Kidney tubule cell (primary cell): ENCODE measurements at regions not wholly inside any gene's neighbourhood (a gene's known extent, or its start where the extent isn't known, plus 50 kb on each side); places are given as distances from the start of the nearest gene placed in this dataset.
"Not testable (repeated sequence)": the region's sequence is repeated elsewhere in the genome, so short reads cannot be mapped to it uniquely, and the experiment has no call there.

Experiments used
- DNase-seq: peaks from one replicate; pipeline ENCODE4 v3.0.0-alpha.2; 2018; ENCODE audit warnings: low spot score

DNA sequence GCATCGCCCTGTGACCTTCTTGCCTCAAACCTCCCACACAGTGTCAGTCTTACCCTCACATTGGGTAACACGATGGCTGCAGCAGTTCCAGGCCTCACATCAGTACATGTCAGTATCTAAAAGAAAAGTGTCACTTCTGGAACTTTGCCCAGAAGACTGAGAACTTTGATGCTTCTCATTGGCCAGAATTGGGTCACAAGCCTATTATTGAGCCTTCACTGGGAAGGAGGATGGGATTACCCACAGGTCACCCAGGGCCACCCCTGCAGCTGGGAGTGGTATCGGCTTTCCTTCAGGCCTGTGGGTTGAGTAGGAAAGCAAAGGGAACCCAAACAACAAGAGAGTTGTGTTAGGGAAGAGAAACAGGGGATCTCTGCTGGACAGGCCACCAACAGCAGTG is 111.5 kb downstream of the NPY start:
- DNase-seq, result no peak

DNA sequence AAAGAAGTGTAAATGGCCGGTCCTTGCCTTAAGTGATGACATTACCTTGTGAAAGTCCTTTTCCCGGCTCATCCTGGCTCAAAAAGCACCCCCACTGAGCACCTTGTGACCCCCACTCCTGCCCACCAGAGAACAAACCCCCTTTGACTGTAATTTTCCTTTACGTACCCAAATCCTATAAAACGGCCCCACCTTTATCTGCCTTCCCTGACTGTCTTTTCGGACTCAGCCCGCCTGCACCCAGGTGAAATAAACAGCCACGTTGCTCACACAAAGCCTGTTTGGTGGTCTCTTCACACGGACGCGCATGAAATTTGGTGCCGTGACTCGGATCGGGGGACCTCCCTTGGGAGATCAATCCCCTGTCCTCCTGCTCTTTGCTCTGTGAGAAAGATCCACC is 112.4 kb downstream of the NPY start:
- DNase-seq, result not testable (repeated sequence)

DNA sequence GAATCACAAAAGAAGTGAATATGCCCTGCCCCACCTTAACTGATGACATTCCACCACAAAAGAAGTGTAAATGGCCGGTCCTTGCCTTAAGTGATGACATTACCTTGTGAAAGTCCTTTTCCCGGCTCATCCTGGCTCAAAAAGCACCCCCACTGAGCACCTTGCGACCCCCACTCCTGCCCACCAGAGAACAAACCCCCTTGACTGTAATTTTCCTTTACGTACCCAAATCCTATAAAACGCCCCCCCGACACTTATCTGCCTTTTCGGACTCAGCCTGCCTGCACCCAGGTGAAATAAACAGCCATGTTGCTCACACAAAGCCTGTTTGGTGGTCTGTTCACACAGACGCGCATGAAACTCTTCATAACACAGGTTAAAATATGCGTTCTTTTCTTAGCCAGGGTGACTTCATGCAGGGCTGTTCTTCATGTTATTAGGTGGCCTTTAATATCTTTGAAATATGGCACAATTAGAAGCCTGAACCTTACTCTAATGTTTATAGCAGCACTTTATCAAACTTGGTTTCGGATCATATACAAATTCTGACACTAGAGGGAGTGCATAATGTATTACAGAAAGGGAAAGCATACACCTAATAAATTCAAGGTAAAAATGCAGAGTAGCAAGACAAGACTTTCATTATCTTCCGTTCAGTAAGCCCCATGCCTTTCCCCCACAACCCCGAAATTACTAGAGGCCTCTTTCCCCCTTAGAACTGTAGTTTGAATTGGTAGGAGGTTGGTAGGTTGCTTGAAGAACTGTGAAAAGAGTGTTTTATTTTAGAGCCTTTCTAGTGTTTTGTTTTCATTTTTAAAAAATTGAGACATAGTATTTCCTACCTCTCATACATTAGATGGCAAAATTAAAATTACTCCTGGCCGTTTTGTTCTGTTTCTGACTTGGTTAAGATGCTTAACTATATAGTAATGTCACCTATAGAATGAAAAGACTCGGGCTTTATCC is 117.9 kb downstream of the NPY start:
- DNase-seq, result peak; percentile 60

DNA sequence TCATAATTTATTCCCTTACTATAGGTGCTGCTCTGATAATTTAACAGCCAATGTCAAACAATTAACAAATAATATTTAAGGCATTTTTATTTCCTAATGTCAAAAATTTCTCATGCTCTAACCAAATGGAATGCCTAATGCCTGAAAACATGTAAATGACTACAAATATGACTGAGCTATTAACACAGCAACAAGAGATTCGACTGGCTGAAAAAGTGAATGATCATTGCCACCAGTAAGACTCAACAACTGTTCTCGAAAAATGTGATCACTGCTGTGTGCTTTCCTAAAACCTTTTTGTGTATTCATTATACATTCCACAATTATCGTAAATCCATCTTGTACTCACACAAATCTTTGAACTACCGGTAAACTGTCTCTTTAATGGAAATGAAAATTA is 118.7 kb downstream of the NPY start:
- no peak for DNase-seq

DNA sequence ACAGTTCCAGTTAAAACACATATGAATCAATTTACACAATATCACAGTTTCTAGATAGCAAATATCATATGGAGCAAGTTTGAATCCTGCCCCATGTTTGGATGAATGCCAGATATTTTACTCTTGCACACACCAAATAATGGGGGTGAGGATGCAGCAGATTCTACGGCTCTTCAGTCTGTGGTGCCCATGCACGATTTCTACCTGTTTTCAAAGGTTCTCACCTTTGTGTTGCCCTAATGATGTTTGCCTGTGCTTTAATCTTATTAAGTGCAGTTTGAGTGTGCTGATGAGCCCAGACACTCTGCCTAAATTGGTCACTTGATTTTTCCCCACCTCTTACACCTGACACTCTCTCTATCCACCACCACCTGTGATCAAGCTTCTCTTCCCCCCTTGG is 119.6 kb downstream of the NPY start:
- DNase-seq, result no peak

DNA sequence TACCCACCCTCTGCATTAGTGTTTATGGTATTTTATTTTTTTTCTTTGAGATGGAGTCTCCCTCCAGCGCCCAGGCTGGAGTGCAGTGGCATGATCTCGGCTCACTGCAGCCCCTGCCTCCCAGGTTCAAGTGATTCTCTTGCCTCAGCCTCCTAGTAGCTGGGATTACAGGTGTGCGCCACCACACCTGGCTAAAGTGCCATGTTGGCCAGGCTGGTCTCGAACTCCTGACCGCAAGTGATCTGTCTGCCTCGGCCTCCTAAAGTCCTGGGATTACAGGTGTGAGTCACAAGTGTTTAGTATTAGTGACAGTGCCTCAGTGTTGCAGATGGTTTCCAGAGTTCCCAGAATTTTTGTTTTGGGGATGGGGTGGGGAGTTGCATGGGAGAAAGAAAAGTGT is 120.3 kb downstream of the NPY start:
- DNase-seq, result no peak

DNA sequence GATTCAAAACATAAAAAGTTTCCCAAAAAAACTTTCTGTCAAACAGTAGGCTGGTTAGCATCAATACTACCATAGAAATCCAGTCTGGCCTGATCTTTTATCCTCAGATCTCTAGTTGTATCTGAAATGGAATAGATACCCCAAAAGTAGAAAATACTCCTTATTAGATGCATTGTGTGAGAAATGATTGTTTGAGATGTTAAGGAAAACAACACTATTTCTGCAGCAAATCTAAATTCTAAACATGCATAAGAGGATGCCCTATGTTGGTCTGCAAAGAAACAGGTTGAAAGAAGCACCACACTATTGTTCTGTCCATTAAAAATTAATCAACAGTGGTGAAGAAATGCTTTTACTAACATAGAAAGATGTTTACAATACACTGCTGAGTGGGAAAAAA is 121.0 kb downstream of the NPY start:
- no peak for DNase-seq

DNA sequence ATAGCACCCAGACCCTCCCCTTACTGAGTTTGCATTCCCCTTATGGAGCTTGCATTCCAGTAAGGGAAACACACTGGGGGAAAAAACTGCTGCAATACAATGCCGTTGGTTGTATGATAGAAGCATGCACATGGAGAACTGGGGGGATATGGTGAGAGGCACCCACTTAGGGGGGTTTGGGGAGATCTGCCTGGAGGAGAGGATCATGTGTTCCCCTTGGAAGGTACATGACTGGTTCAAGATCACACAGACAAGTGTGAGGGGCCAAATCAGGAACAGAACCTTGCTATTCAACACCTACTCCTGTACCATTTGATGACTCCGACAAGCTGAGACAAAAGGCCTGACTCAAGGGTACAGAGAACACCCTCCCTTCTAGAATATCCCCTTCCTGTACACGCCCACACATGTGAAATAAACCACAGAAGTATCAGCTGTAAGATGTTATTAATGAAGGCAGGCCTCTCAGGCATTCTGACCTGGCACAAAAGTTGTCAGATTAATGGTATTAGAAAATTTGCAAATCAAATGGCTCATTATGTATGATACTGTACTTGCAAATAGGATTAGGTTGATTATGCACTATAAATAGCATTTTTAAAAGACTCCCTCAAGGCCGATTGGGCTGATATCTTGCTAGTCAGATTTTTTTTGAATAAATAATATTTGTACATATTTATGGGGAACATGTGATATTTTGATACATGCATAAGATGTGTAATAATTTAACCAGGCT is 122.2 kb downstream of the NPY start:
- DNase-seq, result no peak

DNA sequence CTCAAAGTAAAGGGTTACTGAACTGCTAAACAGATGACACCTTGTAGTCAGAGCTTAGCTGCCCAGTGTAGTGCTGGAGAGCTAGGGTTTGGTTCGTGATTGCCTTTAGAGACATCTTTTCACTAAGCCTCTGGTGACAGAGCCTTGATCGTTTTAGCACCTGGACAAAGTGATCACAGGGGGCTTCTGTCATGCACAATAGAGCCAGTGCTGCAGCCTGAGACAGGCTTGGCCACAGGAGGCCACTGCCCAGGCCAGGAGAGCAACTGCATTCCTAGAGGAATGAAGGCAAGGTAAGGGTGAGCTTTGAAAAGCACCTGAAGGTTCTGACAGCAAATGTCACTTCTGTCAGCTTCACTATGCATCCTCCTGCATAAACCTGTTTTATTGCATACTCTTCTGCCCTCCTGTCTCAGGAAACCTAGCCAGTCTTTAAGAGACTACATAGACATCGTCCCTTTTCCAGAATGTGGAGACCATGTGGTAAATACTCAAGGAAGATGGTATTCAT is 122.9 kb downstream of the NPY start:
- DNase-seq, result no peak

DNA sequence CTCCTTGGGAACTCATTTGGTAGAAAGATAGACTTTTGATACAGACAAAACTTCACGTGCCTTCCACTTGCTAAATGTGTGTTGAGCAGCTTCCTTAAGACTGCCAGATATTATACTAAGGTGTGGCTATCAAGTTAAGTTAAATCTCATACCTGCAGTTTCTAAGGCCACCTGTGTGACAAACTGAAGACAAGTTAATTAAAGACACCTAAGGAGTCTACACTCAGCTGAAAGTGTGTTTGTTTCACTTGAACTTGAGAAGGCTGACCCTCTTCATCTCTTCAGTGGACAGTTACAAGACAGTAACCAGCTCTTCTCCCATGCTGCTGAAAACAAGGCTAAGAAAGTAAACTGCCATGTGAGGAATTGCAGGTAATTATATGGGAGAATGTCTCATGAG is 124.0 kb downstream of the NPY start:
- no peak for DNase-seq

DNA sequence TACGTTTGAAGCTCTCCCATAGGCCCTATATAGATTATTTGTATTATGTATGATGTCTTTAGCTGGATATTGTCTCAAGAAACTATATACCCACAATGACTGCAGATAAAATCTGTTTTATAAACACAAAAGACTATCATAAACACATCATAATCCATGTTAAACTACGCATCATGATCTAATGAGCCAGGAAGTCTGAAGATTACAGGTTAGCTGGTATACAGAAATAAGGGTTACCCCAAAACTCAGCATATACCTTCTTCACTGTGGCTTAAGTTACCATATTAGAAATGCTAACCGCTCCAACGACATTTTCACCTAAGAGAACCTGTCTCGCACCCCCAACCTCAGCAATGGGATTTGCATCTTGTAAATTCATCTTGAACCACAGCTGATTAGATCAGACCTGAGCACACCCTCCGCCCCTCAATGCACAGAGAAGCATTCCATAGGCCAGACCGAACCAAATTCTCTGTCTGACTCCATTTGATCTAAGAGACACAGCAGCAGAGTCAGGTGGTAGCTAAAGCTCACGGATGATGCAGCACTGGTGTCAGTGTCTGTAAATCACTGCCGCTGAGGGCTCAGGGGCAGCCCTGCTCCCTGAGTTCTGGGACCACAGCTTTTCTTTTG is 124.9 kb downstream of the NPY start:
- DNase-seq, result no peak

DNA sequence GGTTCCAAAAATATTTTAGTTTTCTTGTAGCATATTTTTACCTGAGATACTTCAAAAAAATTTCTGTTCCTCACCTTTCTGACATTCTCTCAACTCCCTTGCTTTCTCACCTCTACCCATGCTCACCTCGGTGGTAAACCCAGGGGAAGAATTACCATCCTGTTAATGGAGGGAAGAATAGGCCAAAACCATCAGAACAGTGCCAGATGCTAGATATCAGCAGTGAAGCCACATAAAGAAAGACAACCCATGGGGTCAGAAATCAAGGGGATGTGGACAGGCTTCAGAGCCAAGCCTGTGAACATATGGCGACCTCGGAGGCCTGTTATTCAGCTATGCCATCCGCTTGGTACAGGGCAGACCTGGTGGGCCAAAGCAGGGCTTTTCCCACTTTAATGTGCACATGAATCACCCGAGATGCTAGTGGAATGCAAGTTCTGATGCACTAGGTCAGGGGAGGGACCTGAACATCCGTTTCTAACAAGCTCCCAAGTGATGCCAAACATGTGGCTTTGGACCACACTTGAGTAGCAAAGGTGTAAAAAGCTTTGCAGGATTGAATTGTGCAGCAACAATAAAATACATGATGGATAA is 125.5 kb downstream of the NPY start:
- DNase-seq, result no peak

DNA sequence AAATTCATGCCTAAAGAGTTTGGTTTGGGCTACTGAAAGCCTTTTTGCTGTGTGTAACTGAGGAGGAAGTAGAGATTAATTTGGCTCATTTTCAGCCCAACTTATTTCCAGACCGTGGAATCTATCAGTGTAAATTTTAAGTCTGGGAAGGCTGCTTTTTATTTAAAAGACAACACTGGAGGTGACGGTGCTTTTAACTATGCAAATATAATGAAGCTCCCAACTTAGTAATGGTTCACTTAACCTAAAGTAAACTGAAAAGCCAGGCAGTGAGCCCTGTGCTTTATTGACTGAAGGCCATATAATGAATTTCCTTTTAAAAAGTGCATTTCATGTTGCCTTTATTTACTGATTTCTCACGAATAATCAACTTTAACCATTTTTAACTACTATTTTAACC is 127.2 kb downstream of the NPY start:
- no peak for DNase-seq

DNA sequence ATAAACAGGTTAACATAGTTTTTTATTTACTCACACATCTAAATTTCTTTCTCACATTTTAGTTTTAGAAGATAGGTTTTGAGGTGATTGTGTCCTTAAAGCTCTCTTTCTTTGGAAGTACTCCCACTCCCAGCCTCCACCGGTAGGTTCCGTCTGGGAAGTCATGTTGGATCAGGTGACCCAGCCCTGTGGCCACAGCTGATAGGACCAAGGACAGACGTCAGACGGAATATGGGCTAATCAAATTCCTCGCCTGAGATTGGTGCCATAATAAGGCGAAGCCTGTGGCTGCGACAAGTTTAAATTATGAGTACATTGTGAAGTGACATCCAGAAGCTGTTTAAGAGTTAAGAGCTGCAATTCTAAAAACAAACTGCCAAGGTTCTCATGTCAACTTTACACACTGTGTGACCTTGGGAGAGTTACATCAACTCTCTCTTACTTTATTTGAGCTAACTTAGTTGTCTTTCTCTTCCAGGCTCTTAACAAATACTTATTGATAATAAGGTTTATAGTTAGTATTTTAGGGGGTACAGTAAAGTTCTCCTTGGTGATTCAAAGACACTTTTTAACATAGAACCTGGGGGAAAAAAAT is 133.6 kb downstream of the NPY start:
- DNase-seq, result no peak

DNA sequence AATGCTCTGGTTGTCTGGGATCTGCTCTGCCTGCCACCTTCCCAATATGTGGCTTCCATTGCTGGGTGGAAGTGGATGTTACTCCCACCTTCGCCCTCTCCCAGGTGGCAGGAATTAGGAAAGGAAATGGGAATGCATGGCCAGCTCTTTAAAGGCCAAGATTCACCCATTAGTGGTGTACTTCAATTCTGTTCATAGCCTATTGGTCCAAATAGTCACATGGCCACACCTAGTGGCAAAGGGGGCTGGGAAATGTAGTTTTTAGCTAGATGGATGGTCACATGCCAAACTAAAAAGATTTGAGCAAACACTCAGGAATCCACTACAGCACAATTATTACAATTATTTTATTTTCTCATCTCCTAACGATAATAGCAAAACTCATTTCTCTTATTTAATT is 135.1 kb downstream of the NPY start:
- no peak for DNase-seq

DNA sequence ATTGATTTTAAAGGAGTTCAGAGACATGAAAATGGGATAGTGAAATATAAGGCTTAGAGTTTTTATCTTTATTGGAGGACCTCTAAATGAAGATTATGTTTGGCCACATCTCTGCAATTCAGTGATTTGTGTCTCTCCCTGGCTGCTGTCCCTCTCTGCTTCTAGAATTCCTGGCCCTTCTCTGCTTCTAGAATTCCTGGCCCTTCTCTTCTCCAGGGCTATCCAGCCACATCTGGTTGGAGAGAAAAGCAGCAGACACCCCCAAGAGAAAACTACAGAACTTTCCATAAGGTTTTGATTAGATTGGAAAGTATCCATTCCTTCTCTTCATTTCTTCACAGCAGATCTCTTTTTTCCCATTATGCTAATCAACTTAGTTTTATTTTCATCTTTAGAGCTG is 135.5 kb downstream of the NPY start:
- no peak for DNase-seq

DNA sequence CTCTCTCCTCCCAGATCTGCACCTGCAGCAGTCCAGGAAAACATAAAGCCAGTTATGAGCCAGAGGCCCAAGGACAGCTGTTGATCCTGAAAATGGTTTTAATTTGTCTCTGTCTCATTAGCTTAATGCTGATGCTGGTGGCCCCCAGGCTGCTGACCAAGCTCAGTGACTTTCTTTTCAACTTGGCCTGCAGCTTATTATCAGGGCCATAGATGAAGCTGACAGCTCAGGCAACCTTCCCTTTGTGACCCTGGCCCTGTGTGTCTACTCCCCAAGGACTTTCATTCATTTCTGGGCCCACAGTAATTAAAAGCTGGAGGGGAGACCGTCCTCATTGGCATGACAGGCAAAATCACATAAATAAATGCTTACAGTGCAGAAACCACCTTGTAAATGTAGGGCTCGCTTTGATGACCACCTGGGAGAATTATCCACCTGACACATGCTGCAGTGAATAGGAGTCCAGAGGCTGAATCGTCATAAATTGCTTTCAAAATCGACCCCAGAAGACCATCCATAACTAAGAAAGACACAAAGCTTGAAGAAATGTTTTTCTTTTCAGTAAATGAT is 138.5 kb downstream of the NPY start:
- DNase-seq, result no peak

DNA sequence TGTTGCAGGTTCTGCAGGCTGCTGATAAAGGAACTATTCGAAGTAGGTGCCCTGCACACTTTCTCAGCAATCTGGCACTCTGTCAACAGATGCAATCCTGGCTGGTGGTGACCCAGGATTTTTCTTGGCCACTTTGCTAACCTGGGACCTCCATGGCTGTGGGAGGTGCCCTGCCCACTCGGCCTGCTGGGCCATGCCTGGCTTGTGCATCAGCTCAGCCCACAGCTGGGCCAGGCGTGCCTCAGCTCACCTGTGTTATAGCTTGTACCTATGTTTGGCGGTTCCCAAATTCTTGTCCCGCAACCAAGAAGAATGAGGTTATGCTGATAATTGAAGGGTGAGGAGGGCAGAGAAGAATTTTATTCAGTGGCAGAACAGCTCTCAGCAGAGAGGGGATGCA is 141.7 kb downstream of the NPY start:
- no peak for DNase-seq

DNA sequence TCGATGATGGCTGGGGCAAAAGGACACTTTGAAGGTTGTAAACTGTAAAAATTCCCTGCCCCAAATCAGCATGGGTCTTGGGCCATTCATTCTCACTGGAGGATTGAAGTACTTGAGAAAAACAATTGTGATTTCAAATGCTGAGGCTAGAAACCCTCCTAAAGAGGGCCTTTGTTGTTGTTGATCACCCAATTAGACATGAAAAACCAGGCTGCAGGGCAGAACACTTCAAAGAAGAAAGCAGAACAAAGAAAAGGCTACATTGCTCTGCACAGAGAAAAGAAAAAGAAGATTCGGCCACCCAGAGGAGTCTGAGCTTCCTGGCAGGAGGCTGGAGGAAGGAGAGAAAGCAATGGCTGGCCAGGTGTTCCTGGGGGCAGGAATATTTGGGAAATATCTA is 143.1 kb downstream of the NPY start:
- no peak for DNase-seq

DNA sequence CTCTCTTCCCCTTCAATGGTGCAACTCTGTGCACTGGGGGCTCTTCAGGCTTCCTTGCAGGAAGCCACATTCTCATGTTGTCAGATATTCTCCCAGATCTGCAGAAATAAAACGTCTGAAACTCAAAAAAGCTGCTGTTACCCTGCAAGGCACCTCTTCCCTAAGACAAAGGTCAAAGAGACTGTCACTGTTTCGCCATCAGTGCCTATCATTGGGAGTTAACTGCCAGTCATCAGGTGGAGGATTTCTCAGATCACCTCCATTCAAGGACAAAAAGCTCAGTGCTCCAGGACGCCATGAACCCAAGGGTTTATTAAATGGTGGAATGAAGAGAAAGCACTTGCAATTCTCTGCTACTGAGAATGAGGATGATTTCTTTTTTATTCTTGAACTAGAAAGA is 144.6 kb upstream of the PALS2 start:
- DNase-seq, result no peak

DNA sequence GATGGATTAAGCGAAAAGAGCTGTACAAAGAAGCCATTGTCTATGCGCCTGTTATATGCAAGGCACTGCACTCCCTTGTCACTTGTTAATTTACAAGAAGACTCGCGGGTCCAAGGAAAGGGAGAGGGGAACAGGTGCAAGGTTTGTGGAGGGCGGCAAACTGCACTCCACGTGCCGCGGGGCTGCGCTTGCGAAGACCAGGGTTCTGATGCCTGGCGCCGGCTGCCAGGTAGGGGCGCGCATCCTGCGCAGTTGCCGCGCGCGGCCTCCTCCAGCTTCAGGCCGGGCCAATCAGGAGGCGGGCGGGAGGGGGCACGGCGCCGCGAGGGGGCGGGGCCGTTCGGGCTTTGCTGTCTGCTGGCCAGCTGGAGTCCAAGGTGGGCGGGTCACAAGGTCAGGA is 140.6 kb upstream of the PALS2 start:
- DNase-seq, result no peak

DNA sequence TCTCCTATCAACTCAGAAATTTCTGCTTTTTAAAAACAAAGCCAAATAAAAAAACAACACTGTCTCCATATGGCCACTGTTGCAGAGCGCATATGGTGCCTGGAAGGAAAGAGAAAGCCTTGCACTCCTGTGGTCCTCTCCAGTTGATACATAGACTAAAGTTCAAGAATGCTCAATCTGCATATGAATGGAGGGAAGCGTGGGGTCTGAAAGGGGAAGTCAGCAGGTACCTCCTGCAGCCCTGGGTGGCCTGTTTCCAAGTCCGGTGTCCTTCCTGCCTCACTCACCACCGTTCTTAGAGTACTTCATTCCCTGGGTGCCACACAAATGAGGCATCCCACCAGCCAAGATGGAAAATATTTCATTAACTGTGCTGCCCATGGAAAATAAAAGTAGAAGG is 138.3 kb upstream of the PALS2 start:
- no peak for DNase-seq
